Lower leg skin (tissue), 3 donors: ENCODE measurements at regions not wholly inside any gene's neighbourhood (a gene's known extent, or its start where the extent isn't known, plus 50 kb on each side); places are given as distances from the start of the nearest gene placed in this dataset.

Source experiments
- CTCF ChIP-seq, 3 donors: fragments of 450-650 bp; IDR thresholded peaks; one replicate each; pipeline ENCODE4 v1.5.1; 2016; ENCODE audit warnings: antibody characterized with exemption in 3 of 3, mild to moderate bottlenecking in 3 of 3, moderate library complexity in 2 of 3
- POLR2A ChIP-seq, 2 donors: fragments of 450-650 bp; IDR thresholded peaks; one replicate each; pipeline ENCODE4 v1.6.1; 2016 to 2017; ENCODE audit warnings: antibody characterized with exemption in 2 of 2, mild to moderate bottlenecking in 1 of 2, moderate library complexity in 1 of 2

GRCh38 chr9:119091074-119091473 lies 278.2 kb downstream of the BRINP1 start:
- no peak for TF ChIP-seq CTCF (IDR thresholded peaks at IDR 0.05)
- no peak for TF ChIP-seq POLR2A (IDR thresholded peaks at IDR 0.05)
